ENCODE measurements at regions not wholly inside any gene's neighbourhood (a gene's known extent, or its start where the extent isn't known, plus 50 kb on each side); places are given as distances from the start of the nearest gene placed in this dataset.

DNA sequence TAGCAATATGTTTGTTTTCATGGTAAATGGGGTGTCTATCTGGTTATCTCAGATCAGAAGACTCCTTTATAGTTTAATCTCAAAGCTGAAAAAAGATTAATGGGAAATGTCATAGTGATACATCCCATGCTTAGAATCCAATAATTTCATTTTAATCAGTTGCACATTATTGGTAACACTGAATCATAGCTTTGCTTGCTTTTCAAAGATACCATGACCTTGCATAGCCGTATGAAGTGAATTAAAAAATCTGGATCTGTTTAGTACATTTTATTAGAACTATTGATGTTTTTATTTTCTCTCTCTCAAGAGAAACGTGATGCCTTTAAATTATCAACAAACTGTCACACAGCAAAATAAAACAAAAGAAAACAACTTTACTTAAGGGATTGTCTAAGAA lies 506.7 kb upstream of the SGO1 start:
- Histone ChIP-seq H3K36me3 (replicated peaks in 1 of 2; ENCODE audit: control insufficient read depth in 1 of 2, insufficient read depth in 2 of 2, low read length in 2 of 2) (no peaks in the 10 kb centered on the region), H3K4me3 (replicated peaks in 1 of 3; ENCODE audit: low read depth in 2 of 3, low read length in 3 of 3) (no peak overlapping the region), H3K4me1 (ENCODE audit: control insufficient read depth in 1 of 2, insufficient read depth in 2 of 2, low read length in 2 of 2) (no peaks in the 10 kb centered on the region), H3K4me2 (replicated peaks; ENCODE audit: extremely low read depth, low read length, poor library complexity, severe bottlenecking) (no peak overlapping the region), H3K9ac (ENCODE audit: insufficient read depth, low read length, poor library complexity, severe bottlenecking) (no peak overlapping the region), H3K27me3 (ENCODE audit: control insufficient read depth in 2 of 2, insufficient read depth in 2 of 2, low read length in 2 of 2) (no peaks in the 10 kb centered on the region), H3K27ac (ENCODE audit: low read depth in 1 of 2, low read length in 2 of 2) (no peak overlapping the region), H4K20me1 (ENCODE audit: insufficient read depth, low read length) (no peaks in the 10 kb centered on the region), H2AFZ (ENCODE audit: insufficient read depth, low read depth, low read length, poor library complexity, severe bottlenecking) (no peak overlapping the region), H3K79me2 (ENCODE audit: insufficient read depth, low read length) (no peaks in the 10 kb centered on the region), H3K9me3 (replicated peaks in 1 of 2; ENCODE audit: control insufficient read depth in 1 of 2, insufficient read depth in 1 of 2, low read length in 2 of 2) (peaks cover 9 to 13% of the 10 kb centered on the region in 2 donors)
- no peaks in the 10 kb centered on the region for H3K36me3 Mint-ChIP-seq
- no peak overlapping the region for H3K4me3 Mint-ChIP-seq
- intact Hi-C loops (cut with micrococcal nuclease): no loop called here
- H3K27me3 Mint-ChIP-seq (ENCODE audit: low read depth in 3 of 3): no peaks in the 10 kb centered on the region
- DNase-seq: no peak
- TF ChIP-seq, protein P1, sequence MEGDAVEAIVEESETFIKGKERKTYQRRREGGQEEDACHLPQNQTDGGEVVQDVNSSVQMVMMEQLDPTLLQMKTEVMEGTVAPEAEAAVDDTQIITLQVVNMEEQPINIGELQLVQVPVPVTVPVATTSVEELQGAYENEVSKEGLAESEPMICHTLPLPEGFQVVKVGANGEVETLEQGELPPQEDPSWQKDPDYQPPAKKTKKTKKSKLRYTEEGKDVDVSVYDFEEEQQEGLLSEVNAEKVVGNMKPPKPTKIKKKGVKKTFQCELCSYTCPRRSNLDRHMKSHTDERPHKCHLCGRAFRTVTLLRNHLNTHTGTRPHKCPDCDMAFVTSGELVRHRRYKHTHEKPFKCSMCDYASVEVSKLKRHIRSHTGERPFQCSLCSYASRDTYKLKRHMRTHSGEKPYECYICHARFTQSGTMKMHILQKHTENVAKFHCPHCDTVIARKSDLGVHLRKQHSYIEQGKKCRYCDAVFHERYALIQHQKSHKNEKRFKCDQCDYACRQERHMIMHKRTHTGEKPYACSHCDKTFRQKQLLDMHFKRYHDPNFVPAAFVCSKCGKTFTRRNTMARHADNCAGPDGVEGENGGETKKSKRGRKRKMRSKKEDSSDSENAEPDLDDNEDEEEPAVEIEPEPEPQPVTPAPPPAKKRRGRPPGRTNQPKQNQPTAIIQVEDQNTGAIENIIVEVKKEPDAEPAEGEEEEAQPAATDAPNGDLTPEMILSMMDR (IDR thresholded peaks at IDR 0.05): no peak
- H3K27ac Mint-ChIP-seq: no peak overlapping the region
- peaks cover 0 to 12% (median 7%) of the 10 kb centered on the region in 7 donors for H3K9me3 Mint-ChIP-seq
- H3K4me1 Mint-ChIP-seq: no peaks in the 10 kb centered on the region
- WGBS (ENCODE audit: insufficient coverage): no CpG with 5 or more reads among the region's 2 CpGs

GRCh38 chr3:20683910-20684309 lies 497.9 kb upstream of the SGO1 start:
- H3K9me3 Mint-ChIP-seq: peaks cover 2 to 17% (median 10%) of the 10 kb centered on the region in 7 donors

More at GRCh38 chr3:20683910-20684309, 497.9 kb upstream of the SGO1 start:
- H3K27me3 ChIP-seq (ENCODE audit: control insufficient read depth in 2 of 2, insufficient read depth in 2 of 2, low read length in 2 of 2): no peaks in the 10 kb centered on the region
- H3K4me1 Mint-ChIP-seq: no peaks in the 10 kb centered on the region
- 80% methylated on average over 1 of the region's 3 CpGs for WGBS (ENCODE audit: insufficient coverage)
- TF ChIP-seq, protein P1 (IDR thresholded peaks at IDR 0.05): no peak
- H3K9me3 ChIP-seq (replicated peaks in 1 of 2; ENCODE audit: control insufficient read depth in 1 of 2, insufficient read depth in 1 of 2, low read length in 2 of 2): peaks cover 9 to 17% of the 10 kb centered on the region in 2 donors
- no peak overlapping the region for H3K4me3 ChIP-seq (replicated peaks in 1 of 3; ENCODE audit: low read depth in 2 of 3, low read length in 3 of 3)
- H3K36me3 ChIP-seq (replicated peaks in 1 of 2; ENCODE audit: control insufficient read depth in 1 of 2, insufficient read depth in 2 of 2, low read length in 2 of 2): no peaks in the 10 kb centered on the region
- H4K20me1 ChIP-seq (ENCODE audit: insufficient read depth, low read length): no peaks in the 10 kb centered on the region
- H3K4me1 ChIP-seq (ENCODE audit: control insufficient read depth in 1 of 2, insufficient read depth in 2 of 2, low read length in 2 of 2): no peaks in the 10 kb centered on the region
- no peak overlapping the region for H3K4me3 Mint-ChIP-seq
- intact Hi-C loops (cut with micrococcal nuclease): no loop called here
- no peak overlapping the region for H3K9ac ChIP-seq (ENCODE audit: insufficient read depth, low read length, poor library complexity, severe bottlenecking)
- peaks cover 0 to 1% (median 0%) of the 10 kb centered on the region in 3 donors for H3K27me3 Mint-ChIP-seq (ENCODE audit: low read depth in 3 of 3)
- H3K4me2 ChIP-seq (replicated peaks; ENCODE audit: extremely low read depth, low read length, poor library complexity, severe bottlenecking): no peak overlapping the region
- H3K27ac ChIP-seq (ENCODE audit: low read depth in 1 of 2, low read length in 2 of 2): no peak overlapping the region
- no peak for DNase-seq
- H2AFZ ChIP-seq (ENCODE audit: insufficient read depth, low read depth, low read length, poor library complexity, severe bottlenecking): no peak overlapping the region
- H3K79me2 ChIP-seq (ENCODE audit: insufficient read depth, low read length): no peaks in the 10 kb centered on the region
- no peaks in the 10 kb centered on the region for H3K36me3 Mint-ChIP-seq
- H3K27ac Mint-ChIP-seq: no peak overlapping the region

Data from CD14-positive monocyte (primary cell).